ENCODE measurements at regions not wholly inside any gene's neighbourhood (a gene's known extent, or its start where the extent isn't known, plus 50 kb on each side); places are given as distances from the start of the nearest gene placed in this dataset.

- no peak for TF ChIP-seq POLR2A (IDR thresholded peaks at IDR 0.05)
- TF ChIP-seq, protein P1, sequence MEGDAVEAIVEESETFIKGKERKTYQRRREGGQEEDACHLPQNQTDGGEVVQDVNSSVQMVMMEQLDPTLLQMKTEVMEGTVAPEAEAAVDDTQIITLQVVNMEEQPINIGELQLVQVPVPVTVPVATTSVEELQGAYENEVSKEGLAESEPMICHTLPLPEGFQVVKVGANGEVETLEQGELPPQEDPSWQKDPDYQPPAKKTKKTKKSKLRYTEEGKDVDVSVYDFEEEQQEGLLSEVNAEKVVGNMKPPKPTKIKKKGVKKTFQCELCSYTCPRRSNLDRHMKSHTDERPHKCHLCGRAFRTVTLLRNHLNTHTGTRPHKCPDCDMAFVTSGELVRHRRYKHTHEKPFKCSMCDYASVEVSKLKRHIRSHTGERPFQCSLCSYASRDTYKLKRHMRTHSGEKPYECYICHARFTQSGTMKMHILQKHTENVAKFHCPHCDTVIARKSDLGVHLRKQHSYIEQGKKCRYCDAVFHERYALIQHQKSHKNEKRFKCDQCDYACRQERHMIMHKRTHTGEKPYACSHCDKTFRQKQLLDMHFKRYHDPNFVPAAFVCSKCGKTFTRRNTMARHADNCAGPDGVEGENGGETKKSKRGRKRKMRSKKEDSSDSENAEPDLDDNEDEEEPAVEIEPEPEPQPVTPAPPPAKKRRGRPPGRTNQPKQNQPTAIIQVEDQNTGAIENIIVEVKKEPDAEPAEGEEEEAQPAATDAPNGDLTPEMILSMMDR (IDR thresholded peaks at IDR 0.05), result no peak
Measured at GRCh38 chr13:62205273-62205672, 789.6 kb upstream of the PCDH20 start.
